ENCODE measurements at regions not wholly inside any gene's neighbourhood (a gene's known extent, or its start where the extent isn't known, plus 50 kb on each side); places are given as distances from the start of the nearest gene placed in this dataset.
"Not testable (repeated sequence)": the region's sequence is repeated elsewhere in the genome, so short reads cannot be mapped to it uniquely, and the experiment has no call there.

DNA sequence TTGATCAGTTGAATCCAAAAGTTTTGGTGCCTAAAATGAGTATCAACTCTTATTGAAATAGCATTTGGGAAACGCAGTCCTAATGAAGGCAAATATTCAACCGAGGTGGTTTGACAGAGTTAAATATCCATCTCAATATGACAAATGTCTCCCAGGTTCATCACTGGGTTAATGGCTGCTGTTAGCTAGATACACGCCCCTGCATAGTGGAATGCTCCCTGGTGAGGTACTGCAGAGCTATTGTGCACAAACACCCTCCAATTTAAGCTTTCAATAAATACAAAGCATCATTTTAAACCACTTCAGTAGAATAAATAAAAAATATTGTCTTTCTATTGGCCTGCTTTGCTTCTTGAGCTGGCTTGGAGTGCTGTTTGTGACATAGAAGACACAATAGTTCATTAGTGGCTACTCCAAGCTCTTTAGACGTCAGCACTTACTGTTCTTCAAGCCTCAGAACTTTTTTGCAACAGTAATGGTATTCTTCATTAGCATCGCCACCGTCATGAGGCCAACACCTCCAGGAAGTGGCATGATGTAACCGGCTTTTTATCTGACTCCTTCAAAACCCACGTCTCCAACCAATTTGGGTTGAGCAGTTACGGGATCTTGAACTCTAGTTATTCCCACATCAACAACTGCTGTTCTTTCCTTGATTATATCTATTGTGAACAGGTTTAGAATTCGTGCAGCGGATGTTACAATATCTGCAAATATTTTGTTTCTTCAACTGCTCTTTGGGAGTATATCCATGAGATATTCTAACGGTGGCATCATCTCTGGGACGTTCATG, 1159.6 kb upstream of the EPHA6 start:
- DNase-seq (ENCODE audit: low read depth) = no peak

GRCh38 chr3:95655363-95655986, 1158.9 kb upstream of the EPHA6 start:
- no peak for DNase-seq (ENCODE audit: low read depth)

DNA sequence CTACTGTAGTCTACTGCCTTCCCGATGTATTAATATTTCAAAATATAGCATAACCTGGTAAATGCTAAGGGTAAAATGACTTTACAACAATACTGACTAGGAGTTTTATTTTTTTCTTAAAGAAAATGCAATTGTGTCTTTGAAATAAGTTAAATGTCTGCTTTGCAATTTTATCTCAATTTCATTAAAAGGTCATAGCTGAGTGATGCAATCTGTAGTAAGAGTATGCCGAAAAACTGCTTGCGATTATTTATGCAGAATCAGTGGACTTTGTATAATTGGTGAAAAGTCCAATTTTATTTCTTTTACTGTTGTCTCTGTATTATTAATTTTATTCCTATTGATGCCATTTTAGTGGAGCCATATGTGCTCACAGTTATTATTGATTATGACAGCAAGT, 1143.6 kb upstream of the EPHA6 start:
- DNase-seq (ENCODE audit: low read depth) = no peak

DNA sequence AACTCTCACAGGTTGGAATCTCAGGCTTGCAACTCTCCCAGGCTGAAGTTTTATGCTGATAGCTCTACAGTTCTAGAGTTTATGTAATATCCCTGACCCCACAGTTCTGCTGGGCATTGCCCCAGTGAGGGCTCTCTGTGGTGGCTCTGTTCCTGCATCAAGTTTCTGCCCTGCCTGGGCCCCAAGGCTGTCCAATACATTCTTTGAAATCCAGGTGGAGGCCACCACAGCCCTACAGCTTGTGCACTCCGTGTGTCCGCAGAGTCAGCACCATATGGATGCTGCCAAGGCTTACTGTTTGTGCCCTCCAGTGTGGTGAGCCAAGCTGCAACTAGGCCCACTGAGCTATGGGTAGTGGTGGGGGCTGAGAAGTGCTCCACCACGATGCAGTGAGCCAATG, 1141.2 kb upstream of the EPHA6 start:
- no peak for DNase-seq (ENCODE audit: low read depth)

DNA sequence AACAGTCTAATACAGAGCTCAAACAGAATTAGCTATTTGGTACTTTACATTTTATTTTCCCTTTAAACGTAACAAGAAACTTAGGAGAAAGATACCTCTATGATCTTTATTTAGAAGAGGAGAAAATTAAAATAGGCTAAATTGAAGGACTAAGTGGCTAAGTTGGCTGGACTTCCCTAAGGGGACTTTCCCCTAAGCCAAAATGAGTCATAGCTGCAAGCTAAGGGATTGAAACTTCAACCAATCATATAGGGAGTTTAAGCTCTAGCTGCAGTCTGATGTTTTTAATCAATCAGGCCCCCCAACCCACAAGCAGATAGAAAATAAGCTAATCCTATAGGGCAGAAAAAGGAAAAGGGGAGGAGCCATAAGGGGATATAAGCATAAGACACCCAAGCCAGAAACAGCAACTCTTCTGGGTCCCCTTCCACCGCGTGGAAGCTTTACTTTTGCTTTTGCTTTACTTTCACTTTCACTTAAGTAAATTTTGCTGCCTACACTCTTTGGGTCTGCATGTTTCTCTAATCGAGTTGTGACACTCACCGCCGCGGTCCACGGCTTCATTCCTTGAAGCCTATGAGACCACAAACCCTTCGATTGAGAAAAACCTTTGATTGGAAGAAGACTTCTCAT, 1108.5 kb upstream of the EPHA6 start:
- peak; percentile 21 for DNase-seq (ENCODE audit: low read depth)

- DNase-seq (ENCODE audit: low read depth) = no peak
These were observed 1107.1 kb upstream of the EPHA6 start for GRCh38 chr3:95707268-95707667.

- DNase-seq (ENCODE audit: low read depth) = no peak
These were observed 1103.7 kb upstream of the EPHA6 start for GRCh38 chr3:95710684-95711083.

DNA sequence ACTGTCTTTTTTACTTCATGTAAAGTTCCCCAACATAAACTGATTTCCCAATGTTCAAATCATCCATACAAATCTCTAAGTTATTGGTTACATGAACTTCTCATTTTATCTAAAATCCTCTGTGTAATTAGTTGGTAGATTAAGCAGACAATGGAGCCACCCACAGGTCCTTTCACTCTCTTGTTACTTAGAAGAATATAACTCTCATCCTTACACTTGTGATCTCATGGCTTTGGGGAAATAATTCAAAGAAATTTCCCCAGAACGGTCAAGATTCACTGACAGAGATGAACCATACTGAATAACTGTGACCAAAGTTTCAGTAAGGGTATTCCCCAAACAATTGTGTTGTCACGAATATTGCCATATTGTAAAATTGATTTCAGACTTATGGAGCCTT, 1102.6 kb upstream of the EPHA6 start:
- DNase-seq (ENCODE audit: low read depth) = no peak

- no peak for DNase-seq (ENCODE audit: low read depth)
These were observed 1099.3 kb upstream of the EPHA6 start for GRCh38 chr3:95715128-95715527.

DNA sequence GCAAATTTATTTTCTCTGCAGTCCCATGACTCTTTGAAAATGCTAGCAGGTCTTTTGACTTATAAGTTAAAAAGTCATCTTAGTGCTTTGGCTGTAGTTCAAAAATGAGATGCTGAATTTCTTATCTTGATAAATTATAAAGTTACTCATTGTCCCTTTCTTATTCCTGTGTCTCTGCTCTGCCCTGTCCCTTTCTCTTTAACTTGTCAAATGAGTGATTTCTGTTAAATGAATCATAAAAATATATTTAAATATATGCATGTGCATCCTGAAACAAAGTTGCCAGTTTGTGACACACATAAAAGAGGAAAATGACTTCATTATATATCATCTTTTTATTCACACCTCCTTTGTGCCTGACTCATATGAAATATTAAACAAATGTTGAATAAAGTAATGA, 1097.3 kb upstream of the EPHA6 start:
- DNase-seq (ENCODE audit: low read depth) = no peak

- DNase-seq (ENCODE audit: low read depth) = no peak
These were observed 1096.2 kb upstream of the EPHA6 start for GRCh38 chr3:95718168-95718567.

GRCh38 chr3:95719481-95719880, 1094.9 kb upstream of the EPHA6 start:
- DNase-seq (ENCODE audit: low read depth) = no peak

DNA sequence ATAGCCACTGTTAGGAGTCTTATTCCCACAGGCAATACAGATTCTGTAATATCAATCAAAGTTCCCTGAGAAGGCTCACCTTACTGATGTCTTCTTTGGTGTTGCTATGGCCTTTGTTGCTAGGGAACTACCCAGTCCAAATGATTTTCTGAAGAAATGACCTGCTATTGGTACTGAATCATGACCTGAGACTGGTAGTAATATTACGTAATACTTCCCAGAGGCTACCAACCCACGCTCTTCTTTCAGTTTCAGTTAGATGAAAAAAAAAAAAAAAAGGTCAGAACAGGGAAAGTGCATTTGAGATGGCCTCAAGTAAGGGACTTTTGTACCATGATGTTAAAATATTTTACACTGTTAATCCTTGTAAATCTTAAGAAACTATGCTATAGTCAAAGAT, 1092.5 kb upstream of the EPHA6 start:
- DNase-seq (ENCODE audit: low read depth) = no peak

DNA sequence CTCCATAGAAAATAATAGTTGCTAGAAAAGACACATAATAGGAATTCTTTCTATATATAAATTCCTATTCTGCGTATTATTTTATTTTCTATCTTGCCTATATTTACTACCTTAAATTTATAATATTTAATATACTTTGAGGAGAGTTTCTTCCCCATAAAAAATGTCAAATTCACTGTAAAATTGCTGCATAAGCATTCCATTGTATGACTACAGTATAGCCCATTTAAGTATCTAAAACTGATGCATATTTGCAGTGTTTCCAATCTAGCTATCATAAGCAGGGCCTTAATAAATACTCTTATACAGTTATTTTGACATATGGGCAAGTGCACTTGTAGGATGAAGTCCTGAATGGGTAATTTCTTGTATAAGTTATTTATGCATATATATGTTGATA, 1088.6 kb upstream of the EPHA6 start:
- no peak for DNase-seq (ENCODE audit: low read depth)

- no peak for DNase-seq (ENCODE audit: low read depth)
These were observed 1082.6 kb upstream of the EPHA6 start for GRCh38 chr3:95731753-95732152.

GRCh38 chr3:95733336-95733735, 1081.1 kb upstream of the EPHA6 start:
- no peak for DNase-seq (ENCODE audit: low read depth)

DNA sequence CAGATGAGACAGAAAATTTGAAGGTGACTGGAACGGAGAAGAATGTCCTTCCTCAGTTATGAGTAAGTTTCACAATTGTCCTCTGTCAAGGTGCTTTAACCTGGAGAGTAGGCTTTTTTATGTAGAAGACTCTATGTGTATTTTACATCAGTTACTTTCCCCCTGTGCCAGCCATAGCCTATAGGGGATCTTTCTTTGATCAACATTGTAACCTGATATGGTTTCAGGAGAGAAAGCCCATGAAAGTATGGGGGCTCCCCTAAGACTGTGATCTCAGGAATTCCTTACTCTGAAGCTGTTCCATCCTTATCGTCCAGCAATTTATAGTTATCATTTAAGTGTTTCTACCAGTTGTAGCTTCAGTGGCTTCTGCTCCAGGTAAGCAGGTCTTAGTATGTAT, 1076.3 kb upstream of the EPHA6 start:
- DNase-seq (ENCODE audit: low read depth) = no peak

DNA sequence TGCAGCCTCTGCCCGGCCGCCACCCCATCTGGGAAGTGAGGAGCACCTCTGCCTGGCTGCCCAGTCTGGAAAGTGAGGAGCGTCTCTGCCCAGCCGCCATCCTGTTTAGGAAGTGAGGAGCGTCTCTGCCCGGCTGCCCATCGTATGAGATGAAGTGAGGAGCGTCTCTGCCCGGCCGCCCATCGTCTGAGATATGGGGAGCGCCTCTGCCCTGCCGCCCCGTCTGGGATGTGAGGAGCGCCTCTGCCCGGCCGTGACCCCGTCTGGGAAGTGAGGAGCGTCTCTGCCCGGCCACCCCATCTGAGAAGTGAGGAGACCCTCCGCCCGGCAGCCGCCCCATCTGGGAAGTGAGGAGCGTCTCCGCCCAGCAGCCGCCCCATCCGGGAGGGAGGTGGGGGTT, 1069.5 kb upstream of the EPHA6 start:
- not testable (repeated sequence) for DNase-seq (ENCODE audit: low read depth)

DNA sequence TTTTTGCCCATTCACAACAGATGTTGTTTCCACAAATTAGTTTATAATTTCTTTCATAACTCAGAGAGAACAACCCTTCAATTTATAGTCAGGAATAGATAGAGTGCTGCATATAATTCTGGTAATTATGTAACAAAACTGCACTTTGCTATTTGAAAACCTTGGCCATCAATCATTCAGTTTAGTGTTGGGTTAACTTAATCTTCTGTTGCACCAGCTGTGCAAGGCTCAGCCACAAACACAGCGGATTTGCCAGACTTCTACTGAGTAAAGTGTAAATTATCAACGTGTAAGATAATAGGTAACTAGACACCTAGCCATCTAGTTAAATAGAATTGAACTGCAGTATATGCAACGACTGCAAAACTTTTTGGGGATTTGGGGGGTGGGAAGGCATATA, 1064.3 kb upstream of the EPHA6 start:
- no peak for DNase-seq (ENCODE audit: low read depth)

- no peak for DNase-seq (ENCODE audit: low read depth)
These were observed 1062.9 kb upstream of the EPHA6 start for GRCh38 chr3:95751509-95751908.

GRCh38 chr3:95752199-95752598, 1062.2 kb upstream of the EPHA6 start:
- DNase-seq (ENCODE audit: low read depth) = no peak

GRCh38 chr3:95758707-95759106, 1055.7 kb upstream of the EPHA6 start:
- no peak for DNase-seq (ENCODE audit: low read depth)

- no peak for DNase-seq (ENCODE audit: low read depth)
These were observed 1054.6 kb upstream of the EPHA6 start for GRCh38 chr3:95759614-95760301.
